IMR-90 (cell line): ENCODE measurements at regions not wholly inside any gene's neighbourhood (a gene's known extent, or its start where the extent isn't known, plus 50 kb on each side); places are given as distances from the start of the nearest gene placed in this dataset.

Experiments used
- ATAC-seq: fragments of 200-7000 bp; cut with Tn5 transposase; 2 replicates; pipeline ENCODE4 v1.9.1; 2020; ENCODE audit warnings: low read depth, mild to moderate bottlenecking, moderate library complexity
- BruUV-seq: library from RNA; stranded (reverse); fragments of 400-500 nt; replicated peaks from 2 replicates; lab custom pipeline; 2021; lab: Mats Ljungman, UMichigan
- CTCF ChIA-PET: fragments of 300-600 bp; formaldehyde crosslinking; extraction: SDS; loops from one replicate; lab custom pipeline; 2021; ENCODE audit warnings: antibody characterized with exemption; lab: Yijun Ruan, JAX
- POLR2A ChIA-PET: fragments of 300-600 bp; sonication (Branson Sonifier 250); formaldehyde crosslinking; loops from one replicate; lab custom pipeline; 2022; ENCODE audit warnings: antibody characterized with exemption; ENCODE audit not compliant: unreplicated experiment; lab: Charles Lee
- DNase-seq: peaks from one replicate; pipeline ENCODE4 v3.0.0; 2013
- H2AFZ ChIP-seq: replicated peaks from 2 replicates; pipeline ENCODE3; 2013; ENCODE audit warnings: low read length, mild to moderate bottlenecking; ENCODE audit not compliant: poor library complexity
- H2AK5ac ChIP-seq: 2 replicates; pipeline ENCODE4 v1.6.1; 2013; ENCODE audit warnings: low read depth, low read length, inconsistent platforms
- H2AK9ac ChIP-seq: replicated peaks from 2 replicates; pipeline ENCODE3; 2013; ENCODE audit warnings: mild to moderate bottlenecking, low read depth, low read length, moderate library complexity; ENCODE audit not compliant: poor library complexity
- H2BK120ac ChIP-seq: 2 replicates; pipeline ENCODE4 v1.6.1; 2013; ENCODE audit warnings: low read depth, low read length, inconsistent platforms
- H2BK15ac ChIP-seq: 3 replicates; pipeline ENCODE4 v1.6.1; 2013; ENCODE audit warnings: low read depth, low read length, inconsistent platforms
- H2BK20ac ChIP-seq: 2 replicates; pipeline ENCODE4 v1.6.1; 2013; ENCODE audit warnings: low read depth, mild to moderate bottlenecking, inconsistent platforms, low read length, moderate library complexity
- H2BK5ac ChIP-seq: 2 replicates; pipeline ENCODE4 v1.6.1; 2013; ENCODE audit warnings: mild to moderate bottlenecking, low read depth, low read length, inconsistent platforms; ENCODE audit not compliant: poor library complexity, severe bottlenecking
- H3K14ac ChIP-seq: replicated peaks from 2 replicates; pipeline ENCODE4 v1.6.1; 2013; ENCODE audit warnings: low read depth, low read length, inconsistent platforms
- H3K18ac ChIP-seq: 2 replicates; pipeline ENCODE4 v1.6.1; 2013; ENCODE audit warnings: low read depth, low read length, control low read depth
- H3K23ac ChIP-seq: 2 replicates; pipeline ENCODE4 v1.6.1; 2013; ENCODE audit warnings: low read depth, low read length, inconsistent platforms
- H3K27ac ChIP-seq: 2 replicates; pipeline ENCODE4 v1.5.1; 2013; ENCODE audit warnings: mild to moderate bottlenecking, control low read depth, low read length; ENCODE audit not compliant: insufficient read depth
- H3K27me3 ChIP-seq: 2 replicates; pipeline ENCODE4 v1.6.1; 2013; ENCODE audit warnings: low read length; ENCODE audit not compliant: control insufficient read depth, insufficient read depth
- H3K36me3 ChIP-seq: 2 replicates; pipeline ENCODE4 v1.6.1; 2013; ENCODE audit warnings: low read length, mixed read lengths; ENCODE audit not compliant: control insufficient read depth, insufficient read depth
- H3K4ac ChIP-seq: 2 replicates; pipeline ENCODE4 v1.6.1; 2013; ENCODE audit warnings: low read depth, low read length, inconsistent platforms
- H3K4me1 ChIP-seq: 2 replicates; pipeline ENCODE4 v1.6.1; 2013; ENCODE audit warnings: low read length, mixed read lengths; ENCODE audit not compliant: control insufficient read depth, insufficient read depth
- H3K4me2 ChIP-seq: 2 replicates; pipeline ENCODE4 v1.6.1; 2013; ENCODE audit warnings: low read depth, mild to moderate bottlenecking, control low read depth, low read length, moderate library complexity
- H3K4me3 ChIP-seq: 2 replicates; pipeline ENCODE4 v1.5.1; 2013; ENCODE audit warnings: low read depth, mild to moderate bottlenecking, control low read depth, low read length, moderate library complexity; ENCODE audit not compliant: insufficient read depth
- H3K56ac ChIP-seq: 2 replicates; pipeline ENCODE4 v1.6.1; 2013; ENCODE audit warnings: low read length, inconsistent platforms; ENCODE audit not compliant: insufficient read depth; ENCODE audit errors: extremely low read depth
- H3K79me1 ChIP-seq, 2 experiments: 2 replicates each; pipeline ENCODE4 v1.6.1; 2013; ENCODE audit warnings: low read length in 2 of 2, inconsistent platforms in 1 of 2, low read depth in 1 of 2
- H3K9ac ChIP-seq: 2 replicates; pipeline ENCODE4 v1.6.1; 2013; ENCODE audit warnings: low read depth, low read length, control low read depth
- H3K9me1 ChIP-seq: 2 replicates; pipeline ENCODE4 v1.6.1; 2013; ENCODE audit warnings: low read length, inconsistent platforms; ENCODE audit not compliant: insufficient read depth
- H3K9me3 ChIP-seq: 2 replicates; pipeline ENCODE4 v1.6.1; 2013; ENCODE audit warnings: low read length; ENCODE audit not compliant: control insufficient read depth, insufficient read depth
- H4K20me1 ChIP-seq: 2 replicates; pipeline ENCODE4 v1.6.1; 2013; ENCODE audit warnings: low read length, inconsistent platforms; ENCODE audit not compliant: insufficient read depth
- H4K5ac ChIP-seq: 2 replicates; pipeline ENCODE4 v1.6.1; 2013; ENCODE audit warnings: mild to moderate bottlenecking, low read depth, low read length, control low read depth
- H4K8ac ChIP-seq, 2 experiments: 2 replicates each; pipeline ENCODE4 v1.6.1; 2013; ENCODE audit warnings: low read depth in 2 of 2, low read length in 2 of 2, control low read depth in 1 of 2, inconsistent platforms in 1 of 2
- H4K91ac ChIP-seq: 2 replicates; pipeline ENCODE4 v1.6.1; 2013; ENCODE audit warnings: low read depth, low read length, inconsistent platforms; ENCODE audit not compliant: insufficient read depth
- CTCF ChIP-seq: conservative IDR thresholded peaks from 2 replicates; pipeline ENCODE4 v1.5.1; 2012; ENCODE audit warnings: mild to moderate bottlenecking, low read depth, low read length, improper control_type of control experiment
- NFE2L2 ChIP-seq: fragments of 150-350 bp; IDR thresholded peaks from 2 replicates; pipeline ENCODE4 v1.6.1; 2016; ENCODE audit warnings: low read depth, mild to moderate bottlenecking, low read length
- RAD21 ChIP-seq: IDR thresholded peaks from 2 replicates; pipeline ENCODE4 v1.6.1; 2012; ENCODE audit warnings: low read length, improper control_type of control experiment
- dilution Hi-C: fragments of 300-500 bp; cut with HindIII; formaldehyde crosslinking; loops from one replicate; pipeline ENCODE4 v1.14.3; 2018; ENCODE audit warnings: low sequenced_read_pairs; ENCODE audit not compliant: unreplicated experiment
- in situ Hi-C: fragments of 300-500 bp; cut with MboI; formaldehyde crosslinking; loops from 3 replicates; pipeline ENCODE4 v1.14.3; 2019; ENCODE audit warnings: low sequenced_read_pairs, inconsistent platforms, mixed read lengths
- intact Hi-C: fragments of 100-400 bp; cut with micrococcal nuclease; formaldehyde crosslinking; loops from 2 replicates; pipeline ENCODE4 v1.10.0; 2022

GRCh38 chr2:138180692-138181386 lies 216.6 kb downstream of the HNMT start:
- no peaks in the 10 kb centered on the region for H3K79me1 ChIP-seq
- H3K9ac ChIP-seq: no peak overlapping the region
- in situ Hi-C loops: no loop called here
- H2AK5ac ChIP-seq: no peak overlapping the region
- intact Hi-C loops: no loop called here
- no peaks in the 10 kb centered on the region for H3K9me1 ChIP-seq
- H4K5ac ChIP-seq: no peak overlapping the region
- H3K56ac ChIP-seq: no peak overlapping the region
- ChIA-PET CTCF (no interaction called here), POLR2A (no interaction called here)
- no peaks in the 10 kb centered on the region for H3K9me3 ChIP-seq
- no peak overlapping the region for H3K4ac ChIP-seq
- no peak overlapping the region for H4K8ac ChIP-seq
- H2BK5ac ChIP-seq: no peak overlapping the region
- no peak overlapping the region for H4K91ac ChIP-seq
- dilution Hi-C loops: no loop called here
- no peak overlapping the region for H3K14ac ChIP-seq
- no peak overlapping the region for H3K27ac ChIP-seq
- no peak overlapping the region for H2AK9ac ChIP-seq
- H3K27me3 ChIP-seq: no peaks in the 10 kb centered on the region
- H4K20me1 ChIP-seq: no peaks in the 10 kb centered on the region
- no peak overlapping the region for H2AFZ ChIP-seq
- no peak overlapping the region for H2BK15ac ChIP-seq
- H3K4me3 ChIP-seq: no peak overlapping the region
- DNase-seq (no peak), ATAC-seq (no peak)
- no peak overlapping the region for H3K23ac ChIP-seq
- H3K4me2 ChIP-seq: no peak overlapping the region
- H2BK20ac ChIP-seq: no peak overlapping the region
- no peak overlapping the region for H2BK120ac ChIP-seq
- H3K36me3 ChIP-seq: no peaks in the 10 kb centered on the region
- no TSS peak for BruUV-seq
- no peaks in the 10 kb centered on the region for H3K4me1 ChIP-seq
- 0 out of 2 replicates have a peak, but pooled peaks have one; percentile 20 for TF ChIP-seq CTCF
- peak; percentile 16; the same call in 1 of the 2 replicates for TF ChIP-seq RAD21
- TF ChIP-seq NFE2L2: no peak
- H3K18ac ChIP-seq: no peak overlapping the region
